Endothelial cell of umbilical vein (primary cell): ENCODE measurements at regions not wholly inside any gene's neighbourhood (a gene's known extent, or its start where the extent isn't known, plus 50 kb on each side); places are given as distances from the start of the nearest gene placed in this dataset.

Experiments
- BruUV-seq: library from RNA; stranded (reverse); fragments of 400-500 nt; replicated peaks from 2 replicates; lab custom pipeline; 2021; lab: Mats Ljungman, UMichigan
- CTCF ChIA-PET: fragments of 300-600, 350-600 bp; sonication (Branson Sonifier 250); formaldehyde crosslinking; loops from one replicate; lab custom pipeline; 2021; ENCODE audit warnings: antibody characterized with exemption, inconsistent platforms; lab: Charles Lee
- POLR2A ChIA-PET: fragments of 300-600, 350-600 bp; sonication (Branson Sonifier 250); formaldehyde crosslinking; loops from one replicate; lab custom pipeline; 2021; ENCODE audit warnings: antibody characterized with exemption, inconsistent platforms; lab: Charles Lee
- DNase-seq: peaks from one replicate; pipeline ENCODE4 v3.0.0-alpha.2; 2011; ENCODE audit warnings: low read depth, low spot score
- FAIRE-seq: peaks from 2 replicates; lab custom pipeline; 2011; peaks lifted over from hg19 to GRCh38; lab: Jason Lieb, UNC
- H2AFZ ChIP-seq: 2 replicates; pipeline ENCODE4 v1.6.0; 2012; ENCODE audit warnings: low read depth, low read length, control low read depth, inconsistent platforms
- H3K27ac ChIP-seq: 2 replicates; pipeline ENCODE4 v1.5.1; 2011; ENCODE audit warnings: low read depth, mild to moderate bottlenecking, control low read depth, low read length, moderate library complexity; ENCODE audit not compliant: insufficient read depth
- H3K27me3 ChIP-seq, 2 experiments: 2 replicates each; pipeline versions ENCODE4 v1.6.0 to v1.6.1; 2011; ENCODE audit warnings: low read length in 2 of 2, mixed read lengths in 1 of 2; ENCODE audit not compliant: control insufficient read depth in 2 of 2, insufficient read depth in 2 of 2
- H3K36me3 ChIP-seq, 2 experiments: 2 replicates in 1 of 2; 3 replicates in 1 of 2; pipeline ENCODE4 v1.5.1; 2011; ENCODE audit warnings: low read length in 2 of 2, mild to moderate bottlenecking in 1 of 2, moderate library complexity in 1 of 2; ENCODE audit not compliant: control insufficient read depth in 2 of 2, insufficient read depth in 2 of 2; ENCODE audit errors: extremely low read depth in 1 of 2
- H3K4me1 ChIP-seq: 3 replicates; pipeline ENCODE4 v1.5.1; 2011; ENCODE audit warnings: mild to moderate bottlenecking, low read length; ENCODE audit not compliant: control insufficient read depth, insufficient read depth; ENCODE audit errors: extremely low read depth
- H3K4me2 ChIP-seq: 2 replicates; pipeline ENCODE4 v1.6.1; 2011; ENCODE audit warnings: low read length, control low read depth, mixed read lengths; ENCODE audit not compliant: insufficient read depth
- H3K4me3 ChIP-seq, 3 experiments: fragments of 200-600 bp in 1 of 3; sonication (generic), shearing (Covaris generic) in 1 of 3; replicated peaks in 1 of 3; 2 replicates each; pipeline ENCODE4 v1.5.1; 2011 to 2016; ENCODE audit warnings: control low read depth in 3 of 3, low read length in 3 of 3, mild to moderate bottlenecking in 2 of 3, inconsistent platforms in 1 of 3, low read depth in 1 of 3, moderate library complexity in 1 of 3; ENCODE audit not compliant: insufficient read depth in 1 of 3
- H3K79me2 ChIP-seq: 2 replicates; pipeline ENCODE4 v1.6.0; 2012; ENCODE audit warnings: low read length, inconsistent platforms; ENCODE audit not compliant: control insufficient read depth, insufficient read depth
- H3K9ac ChIP-seq: replicated peaks from 2 replicates; pipeline ENCODE3; 2011; ENCODE audit warnings: low read length, control low read depth; ENCODE audit not compliant: insufficient read depth; ENCODE audit errors: extremely low read depth
- H3K9me1 ChIP-seq: replicated peaks from 3 replicates; pipeline ENCODE4 v1.6.0; 2011; ENCODE audit warnings: mild to moderate bottlenecking, low read length; ENCODE audit not compliant: control insufficient read depth, insufficient read depth; ENCODE audit errors: extremely low read depth
- H3K9me3 ChIP-seq: replicated peaks from 2 replicates; pipeline ENCODE4 v1.5.1; 2012; ENCODE audit warnings: low read length, inconsistent platforms; ENCODE audit not compliant: control insufficient read depth, insufficient read depth
- H4K20me1 ChIP-seq: replicated peaks from 2 replicates; pipeline ENCODE3; 2011; ENCODE audit warnings: mild to moderate bottlenecking, low read length; ENCODE audit not compliant: control insufficient read depth, insufficient read depth; ENCODE audit errors: extremely low read depth
- EZH2 ChIP-seq: IDR thresholded peaks from 2 replicates; pipeline ENCODE4 v1.6.1; 2012; ENCODE audit warnings: borderline replicate concordance, low read depth, mild to moderate bottlenecking, moderate library complexity, low read length, inconsistent platforms; ENCODE audit not compliant: severe bottlenecking
- POLR2AphosphoS5 ChIP-seq: IDR thresholded peaks from 2 replicates; pipeline ENCODE4 v1.6.1; 2012; ENCODE audit warnings: low read depth, mild to moderate bottlenecking, control low read depth, low read length, moderate library complexity; ENCODE audit not compliant: insufficient read depth
- dilution Hi-C: fragments of 300-500 bp; cut with MboI; formaldehyde crosslinking; loops from one replicate; pipeline ENCODE4 v1.15.0; 2019; ENCODE audit warnings: low sequenced_read_pairs; ENCODE audit not compliant: extremely low pct_ligation_motif_present
- intact Hi-C: fragments of 100-400 bp; cut with micrococcal nuclease; formaldehyde crosslinking; loops from one replicate; pipeline ENCODE4 v1.10.0; 2022
- TF ChIP-seq, protein P1 (sequence below): IDR thresholded peaks from 2 replicates; pipeline ENCODE4 v1.6.1; 2011; ENCODE audit not compliant: insufficient read depth, insufficient read length

DNA sequence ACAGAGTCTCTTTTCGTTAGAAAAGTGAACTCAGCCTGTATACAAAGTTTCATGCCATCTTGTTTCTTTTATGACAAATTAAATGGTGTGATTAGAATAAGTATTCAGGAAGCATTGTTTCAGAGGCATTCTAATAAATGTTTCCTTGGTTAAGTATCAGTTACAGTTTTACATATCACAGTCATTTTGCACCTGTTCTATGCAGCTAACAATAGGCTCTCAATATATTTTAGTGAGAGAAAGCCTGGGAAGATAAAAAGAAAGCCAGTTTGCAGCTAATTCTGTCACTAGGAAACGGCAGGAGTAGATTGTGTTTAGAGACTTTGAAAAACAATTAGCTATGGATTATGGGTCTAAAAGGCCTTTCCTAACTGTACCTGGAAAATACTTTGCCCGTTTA, 252.8 kb downstream of the ZIC1 start:
- no peak overlapping the region for H2AFZ ChIP-seq
- CTCF ChIA-PET: interaction anchor here (0.9 kb wide), 1 partner anchor 415 kb away, joined by 4 read pairs; no protein-coding TSS in a partner anchor
- H3K4me3 ChIP-seq: no peak overlapping the region
- H4K20me1 ChIP-seq: no peaks in the 10 kb centered on the region
- no peaks in the 10 kb centered on the region for H3K9me3 ChIP-seq
- dilution Hi-C loops (no loop called here), intact Hi-C loops (no loop called here)
- H3K4me2 ChIP-seq: no peak overlapping the region
- H3K4me1 ChIP-seq: no peaks in the 10 kb centered on the region
- H3K27me3 ChIP-seq: no peaks in the 10 kb centered on the region
- DNase-seq (no peak), FAIRE-seq (no peak)
- POLR2A ChIA-PET: no interaction called here
- no peak overlapping the region for H3K9ac ChIP-seq
- no TSS peak for BruUV-seq
- TF ChIP-seq, protein P1, sequence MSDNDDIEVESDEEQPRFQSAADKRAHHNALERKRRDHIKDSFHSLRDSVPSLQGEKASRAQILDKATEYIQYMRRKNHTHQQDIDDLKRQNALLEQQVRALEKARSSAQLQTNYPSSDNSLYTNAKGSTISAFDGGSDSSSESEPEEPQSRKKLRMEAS: no peak
- no peak for TF ChIP-seq EZH2
- H3K27ac ChIP-seq: no peak overlapping the region
- no peaks in the 10 kb centered on the region for H3K9me1 ChIP-seq
- no peaks in the 10 kb centered on the region for H3K36me3 ChIP-seq
- no peaks in the 10 kb centered on the region for H3K79me2 ChIP-seq

DNA sequence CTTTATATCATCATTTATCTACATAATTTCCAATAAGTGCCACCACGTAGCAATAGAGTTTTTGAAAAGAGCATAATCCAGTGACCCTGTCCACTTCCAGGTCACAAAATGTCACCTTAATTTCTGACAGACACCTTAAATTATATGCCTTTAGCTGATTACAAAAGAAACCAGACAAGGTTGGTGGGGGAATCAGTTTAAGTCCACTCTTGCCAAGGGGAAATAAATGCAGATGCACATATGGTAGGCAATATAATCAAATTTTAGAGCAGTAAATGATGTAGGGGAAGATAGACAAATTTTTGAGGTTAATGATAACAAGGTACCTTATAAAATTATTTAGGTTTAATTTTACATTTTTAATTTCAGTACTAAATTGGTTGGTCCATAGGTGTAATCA, 253.5 kb downstream of the ZIC1 start:
- CTCF ChIA-PET: interaction anchor here (0.9 to 1.0 kb wide), 2 partner anchors 46 to 415 kb away, joined by 3 to 4 read pairs; no protein-coding TSS in a partner anchor
- Histone ChIP-seq H3K4me3 (no peak overlapping the region), H3K9me3 (no peaks in the 10 kb centered on the region)

More for the DNA sequence above, 253.5 kb downstream of the ZIC1 start:
- Histone ChIP-seq H3K36me3 (no peaks in the 10 kb centered on the region), H3K4me2 (no peak overlapping the region), H3K27ac (no peak overlapping the region), H2AFZ (no peak overlapping the region), H3K4me1 (no peaks in the 10 kb centered on the region), H3K9me1 (no peaks in the 10 kb centered on the region), H3K27me3 (no peaks in the 10 kb centered on the region), H3K79me2 (no peaks in the 10 kb centered on the region), H4K20me1 (no peaks in the 10 kb centered on the region), H3K9ac (no peak overlapping the region)
- DNase-seq (no peak), FAIRE-seq (no peak)
- dilution Hi-C loops: no loop called here
- BruUV-seq: no TSS peak
- POLR2A ChIA-PET: no interaction called here
- intact Hi-C loops: no loop called here
- TF ChIP-seq POLR2AphosphoS5: no peak
- TF ChIP-seq, protein P1: no peak
